ENCODE measurements at regions not wholly inside any gene's neighbourhood (a gene's known extent, or its start where the extent isn't known, plus 50 kb on each side); places are given as distances from the start of the nearest gene placed in this dataset.

GRCh38 chr1:99577313-99577712 is 68.6 kb upstream of the PALMD start:
- DNase-seq = no peak

- no peak for DNase-seq
These were observed 66.2 kb upstream of the PALMD start for GRCh38 chr1:99579691-99580172.

GRCh38 chr1:99580451-99580850 is 65.5 kb upstream of the PALMD start:
- no peak for DNase-seq

- no peak for DNase-seq
These were observed 58.9 kb upstream of the PALMD start for GRCh38 chr1:99587008-99587407.

GRCh38 chr1:99589186-99589636 is 56.7 kb upstream of the PALMD start:
- no peak for DNase-seq

- DNase-seq = no peak
These were observed 55.2 kb upstream of the PALMD start for GRCh38 chr1:99590578-99591209.

GRCh38 chr1:99591886-99592285 is 54.0 kb upstream of the PALMD start:
- no peak for DNase-seq

- no peak for DNase-seq
These were observed 51.7 kb upstream of the PALMD start for GRCh38 chr1:99594205-99594604.

- no peak for DNase-seq
These were observed 50.9 kb upstream of the PALMD start for GRCh38 chr1:99595041-99595440.

GRCh38 chr1:99595441-99595840 is 50.5 kb upstream of the PALMD start:
- DNase-seq = no peak
